C4-2B (cell line): ENCODE measurements at regions not wholly inside any gene's neighbourhood (a gene's known extent, or its start where the extent isn't known, plus 50 kb on each side); places are given as distances from the start of the nearest gene placed in this dataset.

Experiments
- H3K27ac ChIP-seq: fragments of 450-650 bp; 2 replicates; pipeline ENCODE4 v1.5.1; 2017
- ZFX ChIP-seq: fragments of 450-650 bp; IDR thresholded peaks from 2 replicates; pipeline ENCODE4 v1.6.1; 2017
- TF ChIP-seq, protein P1 (sequence below): fragments of 450-650 bp; conservative IDR thresholded peaks from 2 replicates; pipeline ENCODE4 v1.5.1; 2017; ENCODE audit warnings: mild to moderate bottlenecking

DNA sequence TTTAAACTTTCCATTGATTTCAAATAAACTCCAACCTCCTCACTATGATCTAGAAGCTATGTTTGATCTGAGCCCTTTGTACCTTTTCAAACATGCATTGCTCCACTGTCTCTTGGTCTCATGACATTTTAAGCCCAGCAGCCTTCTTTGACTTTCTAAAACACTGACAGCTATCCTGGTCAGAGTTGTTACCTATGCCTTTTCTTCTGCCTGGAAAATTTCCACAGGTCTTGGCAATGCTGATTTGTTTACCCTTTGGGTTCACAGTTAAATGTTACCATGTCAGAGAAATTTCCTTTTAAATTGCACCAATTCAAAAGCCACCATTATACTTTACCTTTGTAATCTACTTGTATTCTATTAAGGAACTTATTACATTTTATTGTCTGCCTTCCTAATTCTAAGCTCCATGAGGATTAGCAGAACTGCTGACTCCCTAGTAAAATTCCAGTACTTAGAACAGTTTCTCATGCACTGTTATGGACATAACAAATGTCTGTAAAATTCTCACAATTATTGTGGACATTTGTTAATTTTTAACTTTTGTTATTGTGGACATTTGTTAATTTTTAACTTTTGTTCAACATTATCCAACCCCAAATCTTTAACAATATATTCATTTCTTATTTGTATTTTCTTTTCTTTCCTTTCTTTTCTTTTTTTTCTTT is 1064.4 kb downstream of the NCAM2 start:
- TF ChIP-seq, protein P1, sequence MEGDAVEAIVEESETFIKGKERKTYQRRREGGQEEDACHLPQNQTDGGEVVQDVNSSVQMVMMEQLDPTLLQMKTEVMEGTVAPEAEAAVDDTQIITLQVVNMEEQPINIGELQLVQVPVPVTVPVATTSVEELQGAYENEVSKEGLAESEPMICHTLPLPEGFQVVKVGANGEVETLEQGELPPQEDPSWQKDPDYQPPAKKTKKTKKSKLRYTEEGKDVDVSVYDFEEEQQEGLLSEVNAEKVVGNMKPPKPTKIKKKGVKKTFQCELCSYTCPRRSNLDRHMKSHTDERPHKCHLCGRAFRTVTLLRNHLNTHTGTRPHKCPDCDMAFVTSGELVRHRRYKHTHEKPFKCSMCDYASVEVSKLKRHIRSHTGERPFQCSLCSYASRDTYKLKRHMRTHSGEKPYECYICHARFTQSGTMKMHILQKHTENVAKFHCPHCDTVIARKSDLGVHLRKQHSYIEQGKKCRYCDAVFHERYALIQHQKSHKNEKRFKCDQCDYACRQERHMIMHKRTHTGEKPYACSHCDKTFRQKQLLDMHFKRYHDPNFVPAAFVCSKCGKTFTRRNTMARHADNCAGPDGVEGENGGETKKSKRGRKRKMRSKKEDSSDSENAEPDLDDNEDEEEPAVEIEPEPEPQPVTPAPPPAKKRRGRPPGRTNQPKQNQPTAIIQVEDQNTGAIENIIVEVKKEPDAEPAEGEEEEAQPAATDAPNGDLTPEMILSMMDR, result no peak
- no peak for TF ChIP-seq ZFX

DNA sequence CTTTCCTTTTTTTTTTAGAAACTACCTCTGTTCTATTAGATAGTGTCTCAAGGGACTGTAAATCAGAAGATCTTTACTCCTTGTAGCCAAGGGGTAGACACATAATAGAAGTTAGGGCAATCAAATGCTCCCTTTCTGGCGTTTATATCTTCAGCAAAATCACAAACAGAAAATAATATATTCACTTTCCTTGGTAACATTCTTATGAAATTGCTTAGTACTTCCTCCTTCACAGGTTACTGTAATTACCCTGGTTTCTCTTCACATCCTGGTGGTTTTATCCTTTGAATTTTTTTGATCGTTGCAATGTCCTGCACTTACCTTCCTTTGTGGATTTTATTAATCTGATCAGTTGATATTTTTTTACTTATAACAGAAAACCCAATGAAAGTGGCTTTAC is 1064.9 kb downstream of the NCAM2 start:
- TF ChIP-seq ZFX, result no peak
- TF ChIP-seq, protein P1, result no peak
- no peak overlapping the region for H3K27ac ChIP-seq

More for the DNA sequence above, 1064.4 kb downstream of the NCAM2 start:
- H3K27ac ChIP-seq, result no peak overlapping the region

DNA sequence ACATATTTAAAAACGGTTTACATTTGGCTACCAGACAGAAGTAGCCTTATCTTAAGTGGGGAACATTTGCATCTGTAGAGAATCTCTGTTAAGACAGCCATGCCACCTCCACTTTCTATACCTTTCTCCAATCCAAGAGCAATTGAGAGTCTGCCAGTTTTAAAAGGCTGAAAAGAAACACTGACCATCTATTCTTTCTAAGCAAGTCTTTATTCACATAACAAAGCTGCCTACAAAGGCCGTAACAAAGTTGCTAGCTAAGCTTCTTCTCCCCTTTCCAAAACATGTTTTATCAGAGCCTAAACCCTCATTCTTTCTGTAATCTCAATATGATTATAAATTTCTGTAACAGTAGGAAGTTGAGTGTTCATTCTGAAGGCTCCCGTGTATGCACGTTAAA is 1078.3 kb downstream of the NCAM2 start:
- no peak for TF ChIP-seq ZFX
- TF ChIP-seq, protein P1, result no peak
- H3K27ac ChIP-seq, result no peak overlapping the region

DNA sequence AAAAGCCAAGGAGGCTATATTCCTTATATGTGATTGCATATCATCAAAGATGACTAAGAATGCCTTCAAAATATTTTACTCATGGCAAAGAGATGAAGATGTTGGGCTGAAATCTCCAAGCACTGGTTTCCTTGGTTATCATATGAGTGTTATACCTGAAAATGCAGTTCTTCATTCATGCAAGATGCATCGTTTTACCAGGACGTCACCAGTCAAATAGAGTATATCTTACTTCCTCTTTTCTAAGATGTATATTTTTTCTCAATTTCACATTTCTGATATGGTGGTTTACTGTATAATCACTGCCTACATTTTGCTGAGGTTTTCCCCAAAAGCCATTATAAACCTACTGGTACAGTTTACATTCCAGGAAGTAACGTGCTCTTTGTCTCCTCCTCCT is 1085.7 kb downstream of the NCAM2 start:
- H3K27ac ChIP-seq, result no peak overlapping the region
- TF ChIP-seq ZFX, result no peak
- TF ChIP-seq, protein P1, result no peak

DNA sequence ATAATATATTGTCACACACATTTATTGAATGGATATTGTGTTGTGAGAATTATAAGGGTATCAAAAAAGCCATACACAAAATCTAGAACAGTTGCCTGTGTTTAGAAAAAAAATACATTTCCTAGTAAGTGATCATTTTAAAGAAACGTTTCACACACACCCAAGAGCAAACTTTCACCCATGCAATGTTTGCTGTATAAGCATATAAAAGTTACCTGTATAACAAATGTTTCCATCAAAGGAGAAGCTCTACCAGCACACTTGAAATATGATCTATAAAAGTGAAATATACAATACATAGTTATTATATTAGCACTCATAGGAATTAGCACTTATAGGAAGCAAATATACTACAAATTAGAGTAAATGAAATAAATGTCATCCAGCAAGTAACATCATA is 1098.1 kb downstream of the NCAM2 start:
- TF ChIP-seq, protein P1, result no peak
- no peak for TF ChIP-seq ZFX
- H3K27ac ChIP-seq, result no peak overlapping the region

DNA sequence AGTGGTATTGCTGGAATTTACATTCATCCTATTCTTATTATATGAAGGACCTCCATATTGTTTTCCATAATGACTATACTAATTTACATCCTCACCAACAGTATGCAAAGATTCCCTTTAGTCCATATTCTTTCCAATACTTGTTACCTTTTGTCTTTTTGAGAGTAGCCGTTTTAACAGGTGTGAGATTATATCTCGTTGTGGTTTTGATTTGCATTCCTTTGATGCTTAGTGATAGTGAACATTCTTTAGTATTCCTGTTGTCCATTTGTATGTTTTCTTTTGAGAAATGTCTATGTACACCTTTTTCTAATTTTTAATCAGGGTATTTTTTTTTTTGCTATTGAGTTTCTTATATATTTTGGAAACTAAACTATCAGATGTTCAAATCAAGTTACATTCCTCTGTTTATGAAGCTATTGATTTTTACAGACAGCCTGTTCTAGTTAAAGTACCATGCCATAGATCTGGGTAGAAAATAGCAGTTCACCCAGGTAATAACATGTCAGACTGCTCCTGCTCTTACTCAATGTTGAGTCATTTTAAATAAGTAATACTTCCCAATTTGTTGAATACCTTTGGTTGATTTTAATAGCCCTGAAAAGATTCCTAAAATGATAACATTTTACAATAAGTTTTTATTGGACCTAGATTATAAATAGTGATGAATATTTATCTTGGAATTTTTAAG is 1108.7 kb downstream of the NCAM2 start:
- TF ChIP-seq, protein P1, result no peak
- TF ChIP-seq ZFX, result no peak
- no peak overlapping the region for H3K27ac ChIP-seq

DNA sequence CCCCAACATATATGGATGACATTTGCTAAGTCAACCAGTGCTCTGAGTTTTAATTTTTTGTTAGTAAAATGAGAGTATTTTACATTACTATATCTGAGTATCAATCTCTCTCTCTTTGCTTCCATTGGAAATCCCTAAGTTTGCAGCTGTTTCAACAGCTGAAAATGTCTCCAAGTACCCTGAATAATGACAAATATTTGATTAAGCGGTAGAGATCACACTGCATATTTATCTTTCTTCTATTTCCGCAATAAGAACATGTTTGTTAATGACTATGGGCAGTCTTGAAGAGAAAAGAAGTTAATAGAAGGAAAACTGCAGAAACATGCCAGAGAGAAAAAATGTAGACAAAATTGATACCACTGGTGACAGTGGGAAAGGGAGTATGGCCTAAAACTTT is 1117.5 kb downstream of the NCAM2 start:
- no peak for TF ChIP-seq ZFX
- TF ChIP-seq, protein P1, result no peak
- peak overlapping the region; percentile 85 for H3K27ac ChIP-seq
